KMS-11 (cell line): ENCODE measurements at regions not wholly inside any gene's neighbourhood (a gene's known extent, or its start where the extent isn't known, plus 50 kb on each side); places are given as distances from the start of the nearest gene placed in this dataset.

Source experiments
- H2AFZ ChIP-seq: fragments of 200-600 bp; sonication (generic); 2 replicates; pipeline ENCODE4 v1.6.1; 2016; ENCODE audit warnings: antibody characterized with exemption, mixed run types, low read depth
- H3K27ac ChIP-seq: fragments of 200-600 bp; sonication (generic); 2 replicates; pipeline ENCODE4 v1.6.1; 2016; ENCODE audit warnings: mild to moderate bottlenecking, mixed run types
- H3K27me3 ChIP-seq: fragments of 200-600 bp; sonication (generic); 2 replicates; pipeline ENCODE4 v1.6.1; 2017; ENCODE audit warnings: mild to moderate bottlenecking, low read depth, mixed run types, moderate library complexity; ENCODE audit not compliant: insufficient read depth
- H3K36me3 ChIP-seq: fragments of 200-600 bp; sonication (generic); 2 replicates; pipeline ENCODE4 v1.6.1; 2017; ENCODE audit warnings: mild to moderate bottlenecking, mixed run types; ENCODE audit not compliant: insufficient read depth
- H3K4me1 ChIP-seq: fragments of 200-600 bp; sonication (generic); 2 replicates; pipeline ENCODE4 v1.6.1; 2016; ENCODE audit warnings: mild to moderate bottlenecking, low read depth, mixed run types; ENCODE audit not compliant: poor library complexity, severe bottlenecking
- H3K4me2 ChIP-seq: fragments of 200-600 bp; sonication (generic); 2 replicates; pipeline ENCODE4 v1.7.0; 2016; ENCODE audit warnings: mild to moderate bottlenecking, mixed run types
- H3K4me3 ChIP-seq: fragments of 200-600 bp; sonication (generic); IDR thresholded peaks from 2 replicates; pipeline ENCODE4 v1.6.1; 2017; ENCODE audit warnings: low read depth, low read length, mixed read lengths; ENCODE audit not compliant: insufficient read depth
- H3K79me2 ChIP-seq: fragments of 200-600 bp; sonication (generic); 2 replicates; pipeline ENCODE4 v1.6.1; 2016; ENCODE audit warnings: low read depth, mixed run types; ENCODE audit not compliant: insufficient read depth
- H3K9ac ChIP-seq: fragments of 200-600 bp; sonication (generic); 2 replicates; pipeline ENCODE4 v1.6.1; 2016; ENCODE audit warnings: mild to moderate bottlenecking, mixed run types
- H4K20me1 ChIP-seq: fragments of 200-600 bp; sonication (generic); 2 replicates; pipeline ENCODE4 v1.6.1; 2016; ENCODE audit warnings: mild to moderate bottlenecking, mixed run types; ENCODE audit not compliant: insufficient read depth
- TF ChIP-seq, protein P1 (sequence below): fragments of 200-600 bp; sonication (generic); conservative IDR thresholded peaks from 2 replicates; pipeline ENCODE4 v1.6.1; 2017; ENCODE audit warnings: low read depth, mild to moderate bottlenecking, antibody characterized with exemption, low read length, moderate library complexity, mixed read lengths

DNA sequence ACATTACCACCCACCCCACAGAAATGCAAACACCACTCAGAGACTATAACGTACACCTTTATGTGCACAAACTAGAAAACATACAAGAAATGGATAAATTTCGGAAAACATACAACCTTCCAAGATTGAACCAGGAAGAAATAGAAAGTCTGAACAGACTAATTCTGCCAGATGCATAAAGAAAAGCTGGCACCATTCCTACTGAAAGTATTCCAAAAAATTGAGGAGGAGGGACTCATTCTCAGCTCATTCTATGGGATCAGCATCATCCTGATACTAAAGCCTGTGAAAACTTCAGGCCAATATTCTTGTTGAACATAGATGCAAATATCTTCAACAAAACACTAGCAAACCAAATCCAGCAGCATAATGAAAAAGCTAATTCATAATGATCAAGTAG lies 115.1 kb upstream of the CD180 start:
- H3K9ac ChIP-seq = no peak overlapping the region
- H3K27me3 ChIP-seq = no peaks in the 10 kb centered on the region
- no peak overlapping the region for H3K4me3 ChIP-seq
- no peaks in the 10 kb centered on the region for H3K79me2 ChIP-seq
- no peaks in the 10 kb centered on the region for H3K36me3 ChIP-seq
- TF ChIP-seq, protein P1, sequence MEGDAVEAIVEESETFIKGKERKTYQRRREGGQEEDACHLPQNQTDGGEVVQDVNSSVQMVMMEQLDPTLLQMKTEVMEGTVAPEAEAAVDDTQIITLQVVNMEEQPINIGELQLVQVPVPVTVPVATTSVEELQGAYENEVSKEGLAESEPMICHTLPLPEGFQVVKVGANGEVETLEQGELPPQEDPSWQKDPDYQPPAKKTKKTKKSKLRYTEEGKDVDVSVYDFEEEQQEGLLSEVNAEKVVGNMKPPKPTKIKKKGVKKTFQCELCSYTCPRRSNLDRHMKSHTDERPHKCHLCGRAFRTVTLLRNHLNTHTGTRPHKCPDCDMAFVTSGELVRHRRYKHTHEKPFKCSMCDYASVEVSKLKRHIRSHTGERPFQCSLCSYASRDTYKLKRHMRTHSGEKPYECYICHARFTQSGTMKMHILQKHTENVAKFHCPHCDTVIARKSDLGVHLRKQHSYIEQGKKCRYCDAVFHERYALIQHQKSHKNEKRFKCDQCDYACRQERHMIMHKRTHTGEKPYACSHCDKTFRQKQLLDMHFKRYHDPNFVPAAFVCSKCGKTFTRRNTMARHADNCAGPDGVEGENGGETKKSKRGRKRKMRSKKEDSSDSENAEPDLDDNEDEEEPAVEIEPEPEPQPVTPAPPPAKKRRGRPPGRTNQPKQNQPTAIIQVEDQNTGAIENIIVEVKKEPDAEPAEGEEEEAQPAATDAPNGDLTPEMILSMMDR = no peak
- H4K20me1 ChIP-seq = no peaks in the 10 kb centered on the region
- no peaks in the 10 kb centered on the region for H3K4me1 ChIP-seq
- no peak overlapping the region for H2AFZ ChIP-seq
- no peak overlapping the region for H3K27ac ChIP-seq
- no peak overlapping the region for H3K4me2 ChIP-seq

DNA sequence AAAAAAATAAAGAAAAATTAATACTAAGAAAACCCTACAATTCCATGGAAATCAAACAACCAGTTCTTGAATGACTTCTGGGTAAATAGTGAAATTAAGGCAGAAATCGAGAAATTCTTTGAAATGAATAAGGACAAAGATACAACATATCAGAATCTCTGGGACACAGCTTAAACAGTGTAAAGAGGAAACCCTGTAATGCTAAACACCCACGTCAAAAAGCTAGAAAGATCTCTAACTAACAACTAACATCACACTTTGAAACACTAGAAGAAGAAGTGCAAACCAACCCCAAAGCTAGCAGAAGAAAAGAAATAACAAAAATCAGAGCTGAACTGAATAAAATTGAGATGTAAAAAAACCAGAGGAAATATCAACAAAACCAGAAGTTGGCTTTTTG lies 114.6 kb upstream of the CD180 start:
- Histone ChIP-seq H2AFZ (no peak overlapping the region), H3K36me3 (no peaks in the 10 kb centered on the region), H3K4me3 (no peak overlapping the region), H4K20me1 (no peaks in the 10 kb centered on the region), H3K27me3 (no peaks in the 10 kb centered on the region), H3K4me1 (no peaks in the 10 kb centered on the region), H3K27ac (no peak overlapping the region), H3K4me2 (no peak overlapping the region), H3K79me2 (no peaks in the 10 kb centered on the region), H3K9ac (no peak overlapping the region)
- TF ChIP-seq, protein P1 = no peak

DNA sequence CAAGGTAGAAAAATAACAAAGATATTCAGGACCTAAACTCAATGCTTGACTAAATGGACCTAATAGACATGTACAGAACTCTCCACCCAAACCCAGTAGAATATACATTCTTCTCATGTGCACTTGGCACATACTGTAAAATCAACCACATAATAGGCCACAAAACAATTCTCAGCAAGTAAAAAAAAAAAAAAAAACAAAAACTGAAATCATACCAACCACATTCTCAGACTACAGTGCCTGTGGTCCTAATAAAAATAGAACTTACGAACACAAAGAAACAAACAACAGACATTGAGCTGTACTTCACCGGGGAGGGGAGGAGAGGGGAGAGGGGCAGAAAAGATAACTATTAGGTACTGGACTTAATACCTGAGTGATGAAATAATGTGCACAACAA lies 114.1 kb upstream of the CD180 start:
- Histone ChIP-seq H3K27ac (no peak overlapping the region), H3K4me1 (no peaks in the 10 kb centered on the region), H2AFZ (no peak overlapping the region), H3K9ac (no peak overlapping the region), H4K20me1 (no peaks in the 10 kb centered on the region), H3K79me2 (no peaks in the 10 kb centered on the region), H3K4me2 (no peak overlapping the region), H3K27me3 (no peaks in the 10 kb centered on the region), H3K36me3 (no peaks in the 10 kb centered on the region), H3K4me3 (no peak overlapping the region)
- TF ChIP-seq, protein P1 = no peak

DNA sequence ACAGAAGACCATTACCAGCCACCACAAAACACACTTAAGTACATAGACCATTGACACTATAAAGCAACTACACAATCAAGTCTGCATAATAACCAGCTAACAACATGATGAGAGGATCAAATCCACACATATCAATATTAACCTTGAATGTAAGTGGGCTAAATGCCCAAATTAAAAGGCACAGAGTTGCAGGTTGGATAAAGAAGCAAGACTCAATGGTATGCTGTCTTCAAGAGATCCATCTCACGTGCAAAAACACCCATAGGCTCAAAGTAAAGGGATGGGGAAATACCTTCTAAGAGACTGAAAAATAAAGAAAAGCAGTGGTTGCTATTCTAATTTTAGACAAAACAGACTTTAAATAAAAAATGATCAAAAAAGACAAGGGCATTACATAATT lies 113.6 kb upstream of the CD180 start:
- TF ChIP-seq, protein P1 = no peak
- H3K79me2 ChIP-seq = no peaks in the 10 kb centered on the region
- no peak overlapping the region for H3K4me2 ChIP-seq
- H4K20me1 ChIP-seq = no peaks in the 10 kb centered on the region
- H3K27me3 ChIP-seq = no peaks in the 10 kb centered on the region
- H2AFZ ChIP-seq = no peak overlapping the region
- H3K4me1 ChIP-seq = no peaks in the 10 kb centered on the region
- H3K4me3 ChIP-seq = no peak overlapping the region
- H3K9ac ChIP-seq = no peak overlapping the region
- H3K27ac ChIP-seq = no peak overlapping the region
- no peaks in the 10 kb centered on the region for H3K36me3 ChIP-seq
